ENCODE measurements at regions not wholly inside any gene's neighbourhood (a gene's known extent, or its start where the extent isn't known, plus 50 kb on each side); places are given as distances from the start of the nearest gene placed in this dataset.

- H3K4me3 ChIP-seq (ENCODE audit: low read depth, low read length) = no peak overlapping the region
- TF ChIP-seq CTCF (IDR thresholded peaks at IDR 0.05; ENCODE audit: insufficient read depth, low read length, missing control alignments) = no peak
- CTCF ChIA-PET = no interaction called here
- DNase-seq (ENCODE audit: low read depth, low spot score) = no peak
- POLR2A ChIA-PET = no interaction called here
These were observed 63.4 kb upstream of the DIO3 start for GRCh38 chr14:101497684-101498525.

- TF ChIP-seq CTCF (IDR thresholded peaks at IDR 0.05; ENCODE audit: insufficient read depth, low read length, missing control alignments) = no peak
- CTCF ChIA-PET = no interaction called here
- no peak overlapping the region for H3K4me3 ChIP-seq (ENCODE audit: low read depth, low read length)
- no peak for DNase-seq (ENCODE audit: low read depth, low spot score)
- POLR2A ChIA-PET = no interaction called here
These were observed 62.8 kb upstream of the DIO3 start for GRCh38 chr14:101498526-101498860.

- no peak for TF ChIP-seq CTCF (IDR thresholded peaks at IDR 0.05; ENCODE audit: insufficient read depth, low read length, missing control alignments)
- ChIA-PET POLR2A (no interaction called here), CTCF (no interaction called here)
- no peak overlapping the region for H3K4me3 ChIP-seq (ENCODE audit: low read depth, low read length)
- no peak for DNase-seq (ENCODE audit: low read depth, low spot score)
These were observed 62.2 kb upstream of the DIO3 start for GRCh38 chr14:101499080-101499479.

GRCh38 chr14:101499513-101499912 is 61.8 kb upstream of the DIO3 start:
- POLR2A ChIA-PET = no interaction called here
- TF ChIP-seq CTCF (IDR thresholded peaks at IDR 0.05; ENCODE audit: insufficient read depth, low read length, missing control alignments) = no peak
- CTCF ChIA-PET = no interaction called here
- H3K4me3 ChIP-seq (ENCODE audit: low read depth, low read length) = no peak overlapping the region
- no peak for DNase-seq (ENCODE audit: low read depth, low spot score)

- ChIA-PET CTCF (no interaction called here), POLR2A (no interaction called here)
- DNase-seq (ENCODE audit: low read depth, low spot score) = no peak
- no peak for TF ChIP-seq CTCF (IDR thresholded peaks at IDR 0.05; ENCODE audit: insufficient read depth, low read length, missing control alignments)
- no peak overlapping the region for H3K4me3 ChIP-seq (ENCODE audit: low read depth, low read length)
These were observed 61.2 kb upstream of the DIO3 start for GRCh38 chr14:101500061-101500460.

- DNase-seq (ENCODE audit: low read depth, low spot score) = no peak
- POLR2A ChIA-PET = no interaction called here
- H3K4me3 ChIP-seq (ENCODE audit: low read depth, low read length) = no peak overlapping the region
- CTCF ChIA-PET = no interaction called here
- TF ChIP-seq CTCF (IDR thresholded peaks at IDR 0.05; ENCODE audit: insufficient read depth, low read length, missing control alignments) = no peak
These were observed 60.6 kb upstream of the DIO3 start for GRCh38 chr14:101500681-101501080.

All from AG04449 (cell line).